Endothelial cell (in vitro differentiated cells): ENCODE measurements at regions not wholly inside any gene's neighbourhood (a gene's known extent, or its start where the extent isn't known, plus 50 kb on each side); places are given as distances from the start of the nearest gene placed in this dataset.

Experiments used
- DNase-seq: peaks from one replicate; pipeline ENCODE4 v3.0.0; 2021; ENCODE audit warnings: low spot score
- H3K27ac Mint-ChIP-seq: one replicate; pipeline ENCODE4 v1.8.0; 2021; ENCODE audit warnings: mixed read lengths, inconsistent platforms; ENCODE audit not compliant: unreplicated experiment
- H3K27me3 Mint-ChIP-seq: one replicate; pipeline ENCODE4 v1.8.0; 2021; ENCODE audit warnings: mild to moderate bottlenecking, moderate library complexity, mixed read lengths, inconsistent platforms; ENCODE audit not compliant: unreplicated experiment
- H3K36me3 Mint-ChIP-seq: one replicate; pipeline ENCODE4 v1.8.0; 2021; ENCODE audit warnings: mild to moderate bottlenecking, low read depth, mixed read lengths, inconsistent platforms; ENCODE audit not compliant: unreplicated experiment
- H3K4me1 Mint-ChIP-seq: one replicate; pipeline ENCODE4 v1.8.0; 2021; ENCODE audit warnings: mild to moderate bottlenecking, mixed read lengths, inconsistent platforms; ENCODE audit not compliant: unreplicated experiment
- H3K4me3 Mint-ChIP-seq: one replicate; pipeline ENCODE4 v1.8.0; 2021; ENCODE audit warnings: mild to moderate bottlenecking, mixed read lengths, inconsistent platforms; ENCODE audit not compliant: unreplicated experiment
- H3K9me3 Mint-ChIP-seq: one replicate; pipeline ENCODE4 v1.8.0; 2021; ENCODE audit warnings: mixed read lengths, inconsistent platforms; ENCODE audit not compliant: unreplicated experiment
- TF ChIP-seq, protein P1 (sequence below): fragments of 200-600 bp; sonication (generic); IDR thresholded peaks from one replicate; pipeline ENCODE4 v1.5.0; 2021; ENCODE audit warnings: antibody characterized with exemption; ENCODE audit not compliant: unreplicated experiment

DNA sequence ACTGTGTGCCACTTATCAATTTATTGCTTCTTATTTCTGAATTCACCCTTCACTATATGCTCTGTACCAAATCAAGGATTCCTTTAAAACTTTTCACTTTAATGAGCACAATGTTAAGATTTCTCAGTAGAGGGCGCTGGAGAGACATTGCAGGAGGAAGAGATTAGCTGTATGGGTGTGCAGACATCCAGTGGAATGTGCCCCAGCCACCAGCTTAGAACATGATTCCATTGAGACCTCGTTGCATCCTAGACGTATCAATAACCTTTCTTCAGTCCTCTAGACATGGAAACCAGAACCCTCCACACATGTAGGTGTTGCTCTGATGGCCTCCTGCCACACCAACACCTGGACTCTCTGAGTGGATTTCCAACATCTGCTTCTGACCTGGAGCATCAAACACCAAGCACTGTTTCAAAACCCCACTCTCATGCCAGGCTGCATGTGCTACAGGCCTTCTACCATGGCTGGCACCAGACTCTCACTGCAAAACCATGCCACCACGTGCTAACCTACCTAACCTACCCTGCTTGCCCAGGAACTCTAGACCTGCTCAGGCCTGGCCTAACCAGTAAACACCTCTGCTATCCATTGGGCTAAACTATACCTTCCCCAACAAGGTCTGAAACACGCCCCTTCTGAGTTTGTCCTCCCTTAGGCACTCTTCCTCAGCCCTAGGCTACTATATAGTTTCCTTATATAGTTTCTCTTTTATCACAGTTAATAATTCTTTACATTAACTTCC is 633.2 kb upstream of the PKDCC start:
- Mint-ChIP-seq H3K36me3 (no peaks in the 10 kb centered on the region), H3K9me3 (no peaks in the 10 kb centered on the region), H3K4me3 (no peak overlapping the region), H3K4me1 (no peaks in the 10 kb centered on the region), H3K27me3 (no peaks in the 10 kb centered on the region), H3K27ac (no peak overlapping the region)
- DNase-seq = peak; percentile 52
- TF ChIP-seq, protein P1, sequence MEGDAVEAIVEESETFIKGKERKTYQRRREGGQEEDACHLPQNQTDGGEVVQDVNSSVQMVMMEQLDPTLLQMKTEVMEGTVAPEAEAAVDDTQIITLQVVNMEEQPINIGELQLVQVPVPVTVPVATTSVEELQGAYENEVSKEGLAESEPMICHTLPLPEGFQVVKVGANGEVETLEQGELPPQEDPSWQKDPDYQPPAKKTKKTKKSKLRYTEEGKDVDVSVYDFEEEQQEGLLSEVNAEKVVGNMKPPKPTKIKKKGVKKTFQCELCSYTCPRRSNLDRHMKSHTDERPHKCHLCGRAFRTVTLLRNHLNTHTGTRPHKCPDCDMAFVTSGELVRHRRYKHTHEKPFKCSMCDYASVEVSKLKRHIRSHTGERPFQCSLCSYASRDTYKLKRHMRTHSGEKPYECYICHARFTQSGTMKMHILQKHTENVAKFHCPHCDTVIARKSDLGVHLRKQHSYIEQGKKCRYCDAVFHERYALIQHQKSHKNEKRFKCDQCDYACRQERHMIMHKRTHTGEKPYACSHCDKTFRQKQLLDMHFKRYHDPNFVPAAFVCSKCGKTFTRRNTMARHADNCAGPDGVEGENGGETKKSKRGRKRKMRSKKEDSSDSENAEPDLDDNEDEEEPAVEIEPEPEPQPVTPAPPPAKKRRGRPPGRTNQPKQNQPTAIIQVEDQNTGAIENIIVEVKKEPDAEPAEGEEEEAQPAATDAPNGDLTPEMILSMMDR = peak; percentile 85

DNA sequence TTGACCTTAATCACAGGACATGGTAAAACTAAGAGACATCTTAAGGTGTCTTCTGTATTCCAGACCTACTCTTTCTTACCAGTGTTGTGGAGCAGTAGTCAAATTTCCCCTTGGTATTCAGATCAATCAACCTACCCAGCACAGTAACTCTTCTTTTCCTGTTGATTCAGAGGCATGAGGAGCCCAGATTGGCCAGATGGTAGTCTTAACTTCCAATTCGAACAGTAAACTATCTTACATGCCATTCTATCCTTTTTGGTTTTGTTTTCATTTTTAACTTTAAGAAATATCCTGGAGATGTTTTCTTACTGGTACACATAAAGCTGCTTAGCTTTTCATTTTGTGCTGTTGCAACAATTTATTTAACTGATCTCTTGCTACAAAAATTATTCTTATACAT is 630.3 kb upstream of the PKDCC start:
- no peaks in the 10 kb centered on the region for H3K4me1 Mint-ChIP-seq
- DNase-seq = no peak
- no peaks in the 10 kb centered on the region for H3K27me3 Mint-ChIP-seq
- no peak overlapping the region for H3K4me3 Mint-ChIP-seq
- no peaks in the 10 kb centered on the region for H3K36me3 Mint-ChIP-seq
- no peaks in the 10 kb centered on the region for H3K9me3 Mint-ChIP-seq
- TF ChIP-seq, protein P1 = no peak
- H3K27ac Mint-ChIP-seq = no peak overlapping the region

DNA sequence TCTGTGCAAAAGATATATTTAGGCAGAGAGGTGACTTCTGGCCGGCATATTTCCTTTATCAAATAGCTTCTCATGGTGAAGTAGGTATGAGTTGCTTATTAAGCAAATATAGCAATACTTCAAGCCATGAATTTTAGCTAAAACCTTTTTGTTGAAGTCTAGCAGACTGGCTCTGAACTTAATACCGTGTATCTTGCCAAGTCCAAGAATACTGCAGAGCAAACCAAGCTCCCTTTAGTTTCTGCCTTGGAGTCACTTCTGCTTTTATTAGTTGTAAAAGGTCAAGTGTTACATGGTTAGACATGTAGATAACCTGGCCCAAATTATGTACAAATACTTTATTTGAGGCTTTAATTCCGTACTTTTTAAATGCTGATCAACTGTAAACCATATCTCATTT is 627.6 kb upstream of the PKDCC start:
- no peaks in the 10 kb centered on the region for H3K4me1 Mint-ChIP-seq
- H3K27me3 Mint-ChIP-seq = no peaks in the 10 kb centered on the region
- no peaks in the 10 kb centered on the region for H3K36me3 Mint-ChIP-seq

DNA sequence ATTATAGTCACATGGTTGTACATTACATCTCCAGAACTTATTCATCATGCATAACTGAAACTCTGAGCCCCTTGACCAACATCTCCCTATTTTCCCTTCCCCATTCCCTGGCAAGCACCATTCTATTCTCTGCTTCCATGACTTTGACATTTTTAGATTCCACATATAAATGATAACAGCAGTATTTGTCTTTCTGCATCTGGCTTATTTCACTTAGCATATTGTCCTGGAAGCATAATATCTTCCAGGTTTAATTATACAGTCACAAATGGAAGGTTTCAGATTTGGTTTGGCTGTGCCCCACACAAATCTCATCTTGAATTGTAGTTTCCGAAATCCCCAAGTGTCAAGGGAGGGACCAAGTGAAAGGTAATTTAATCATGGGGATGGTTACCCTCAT is 626.9 kb upstream of the PKDCC start:
- DNase-seq = no peak
- TF ChIP-seq, protein P1 = no peak
- Mint-ChIP-seq H3K4me1 (no peaks in the 10 kb centered on the region), H3K4me3 (no peak overlapping the region), H3K9me3 (no peaks in the 10 kb centered on the region), H3K36me3 (no peaks in the 10 kb centered on the region), H3K27me3 (no peaks in the 10 kb centered on the region), H3K27ac (no peak overlapping the region)

More for the DNA sequence above, 627.6 kb upstream of the PKDCC start:
- Mint-ChIP-seq H3K4me3 (no peak overlapping the region), H3K9me3 (no peaks in the 10 kb centered on the region), H3K27ac (no peak overlapping the region)
- TF ChIP-seq, protein P1 = no peak
- no peak for DNase-seq

DNA sequence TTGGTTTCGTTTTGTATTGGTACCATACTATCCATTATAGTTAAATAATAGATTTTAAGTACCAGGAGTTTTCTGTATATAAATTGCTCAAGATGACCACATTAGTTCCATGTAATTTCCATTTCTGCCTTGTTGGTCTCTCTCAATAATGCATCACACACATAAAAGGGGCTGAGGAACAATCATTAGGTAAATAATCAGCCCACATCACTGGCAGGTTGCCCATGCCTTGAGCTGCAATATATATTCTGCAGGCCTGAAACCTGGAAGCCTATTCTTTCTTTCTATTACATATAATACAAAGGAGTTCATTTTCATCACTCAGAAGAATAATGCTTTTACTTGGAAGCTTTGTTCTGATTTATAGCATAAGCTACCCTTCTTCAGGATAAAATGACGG is 616.1 kb upstream of the PKDCC start:
- TF ChIP-seq, protein P1 = no peak
- DNase-seq = no peak
- Mint-ChIP-seq H3K27me3 (no peaks in the 10 kb centered on the region), H3K4me1 (no peaks in the 10 kb centered on the region), H3K27ac (no peak overlapping the region), H3K4me3 (no peak overlapping the region), H3K36me3 (no peaks in the 10 kb centered on the region), H3K9me3 (peaks cover 4% of the 10 kb centered on the region)
